ENCODE measurements at regions not wholly inside any gene's neighbourhood (a gene's known extent, or its start where the extent isn't known, plus 50 kb on each side); places are given as distances from the start of the nearest gene placed in this dataset.

DNA sequence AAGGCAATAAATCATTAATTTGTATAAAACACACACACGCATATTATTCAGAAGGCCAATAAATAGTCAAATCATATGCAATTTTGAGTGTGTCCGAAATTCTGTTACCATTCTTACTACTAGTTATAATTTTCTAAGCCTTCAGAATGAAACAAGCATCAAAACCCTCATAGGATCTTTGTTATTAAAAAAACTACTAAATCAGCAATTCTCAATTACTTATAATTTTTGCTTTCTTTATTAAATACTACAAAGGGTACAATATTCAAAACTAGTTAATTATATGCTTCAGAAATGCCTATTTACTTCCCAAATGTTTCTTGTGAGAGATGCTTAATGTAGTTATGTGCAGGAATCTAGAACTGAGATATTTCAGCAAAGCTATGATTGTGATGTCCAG lies 413.1 kb upstream of the KIF2B start (continued):
- TF ChIP-seq ZNF19 (tag by site-specific recombination; IDR thresholded peaks at IDR 0.05; ENCODE audit: low read depth), result no peak
- TF ChIP-seq ZNF654 (tag by site-specific recombination; IDR thresholded peaks at IDR 0.05; ENCODE audit: low read depth), result no peak

DNA sequence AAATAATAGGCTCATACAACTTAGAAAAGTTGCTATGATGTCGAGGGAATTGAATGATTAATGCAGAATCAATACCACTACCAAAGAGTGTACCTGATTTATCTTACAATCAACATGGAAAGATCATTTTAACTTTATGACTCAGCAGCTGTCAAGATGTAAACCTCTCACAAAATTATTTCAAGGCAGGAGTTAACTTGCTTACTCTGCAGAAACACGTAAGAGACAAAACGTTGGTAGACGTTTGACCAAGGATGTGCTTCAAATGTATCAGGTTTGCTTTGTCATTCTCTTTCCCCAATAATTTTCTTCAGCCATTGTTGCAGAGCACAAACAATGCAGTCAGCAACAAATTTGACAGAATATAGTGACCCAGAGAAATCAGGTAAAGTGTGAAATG lies 415.8 kb upstream of the KIF2B start:
- H3K4me3 ChIP-seq (ENCODE audit: low read depth, low read length), result no peak overlapping the region
- H3K4me1 ChIP-seq (ENCODE audit: control insufficient read depth, insufficient read depth, low read length), result no peaks in the 10 kb centered on the region
- H3K9me3 ChIP-seq (ENCODE audit: control insufficient read depth, insufficient read depth, low read depth, low read length), result no peaks in the 10 kb centered on the region; the same call in 1 of the 2 replicates
- TF ChIP-seq TRIM28 (IDR thresholded peaks at IDR 0.05; ENCODE audit: borderline replicate concordance, low read length) (no peak), ZIC2 (tag by site-specific recombination; IDR thresholded peaks at IDR 0.05) (no peak), OSR2 (tag by site-specific recombination; IDR thresholded peaks at IDR 0.05) (no peak), ZNF791 (tag by site-specific recombination; IDR thresholded peaks at IDR 0.05) (no peak), ZNF707 (tag by site-specific recombination; IDR thresholded peaks at IDR 0.05) (no peak), GLI4 (tag by site-specific recombination; IDR thresholded peaks at IDR 0.05) (no peak), ZNF48 (tag by site-specific recombination; IDR thresholded peaks at IDR 0.05) (no peak), ZNF544 (tag by site-specific recombination; IDR thresholded peaks at IDR 0.05) (no peak), ZNF670 (tag by site-specific recombination; IDR thresholded peaks at IDR 0.05; ENCODE audit: low read depth) (no peak), ZBTB1 (tag by site-specific recombination; IDR thresholded peaks at IDR 0.05) (no peak), ZFP3 (tag by site-specific recombination; IDR thresholded peaks at IDR 0.05; ENCODE audit: low read depth) (no peak), ZNF529 (tag by site-specific recombination; IDR thresholded peaks at IDR 0.05; ENCODE audit: insufficient replicate concordance) (no peak), ZEB2 (tag by site-specific recombination; IDR thresholded peaks at IDR 0.05) (no peak)
- TF ChIP-seq, protein P1, sequence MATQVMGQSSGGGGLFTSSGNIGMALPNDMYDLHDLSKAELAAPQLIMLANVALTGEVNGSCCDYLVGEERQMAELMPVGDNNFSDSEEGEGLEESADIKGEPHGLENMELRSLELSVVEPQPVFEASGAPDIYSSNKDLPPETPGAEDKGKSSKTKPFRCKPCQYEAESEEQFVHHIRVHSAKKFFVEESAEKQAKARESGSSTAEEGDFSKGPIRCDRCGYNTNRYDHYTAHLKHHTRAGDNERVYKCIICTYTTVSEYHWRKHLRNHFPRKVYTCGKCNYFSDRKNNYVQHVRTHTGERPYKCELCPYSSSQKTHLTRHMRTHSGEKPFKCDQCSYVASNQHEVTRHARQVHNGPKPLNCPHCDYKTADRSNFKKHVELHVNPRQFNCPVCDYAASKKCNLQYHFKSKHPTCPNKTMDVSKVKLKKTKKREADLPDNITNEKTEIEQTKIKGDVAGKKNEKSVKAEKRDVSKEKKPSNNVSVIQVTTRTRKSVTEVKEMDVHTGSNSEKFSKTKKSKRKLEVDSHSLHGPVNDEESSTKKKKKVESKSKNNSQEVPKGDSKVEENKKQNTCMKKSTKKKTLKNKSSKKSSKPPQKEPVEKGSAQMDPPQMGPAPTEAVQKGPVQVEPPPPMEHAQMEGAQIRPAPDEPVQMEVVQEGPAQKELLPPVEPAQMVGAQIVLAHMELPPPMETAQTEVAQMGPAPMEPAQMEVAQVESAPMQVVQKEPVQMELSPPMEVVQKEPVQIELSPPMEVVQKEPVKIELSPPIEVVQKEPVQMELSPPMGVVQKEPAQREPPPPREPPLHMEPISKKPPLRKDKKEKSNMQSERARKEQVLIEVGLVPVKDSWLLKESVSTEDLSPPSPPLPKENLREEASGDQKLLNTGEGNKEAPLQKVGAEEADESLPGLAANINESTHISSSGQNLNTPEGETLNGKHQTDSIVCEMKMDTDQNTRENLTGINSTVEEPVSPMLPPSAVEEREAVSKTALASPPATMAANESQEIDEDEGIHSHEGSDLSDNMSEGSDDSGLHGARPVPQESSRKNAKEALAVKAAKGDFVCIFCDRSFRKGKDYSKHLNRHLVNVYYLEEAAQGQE (tag by site-specific recombination; IDR thresholded peaks at IDR 0.05), result no peak
- TF ChIP-seq, protein P2, sequence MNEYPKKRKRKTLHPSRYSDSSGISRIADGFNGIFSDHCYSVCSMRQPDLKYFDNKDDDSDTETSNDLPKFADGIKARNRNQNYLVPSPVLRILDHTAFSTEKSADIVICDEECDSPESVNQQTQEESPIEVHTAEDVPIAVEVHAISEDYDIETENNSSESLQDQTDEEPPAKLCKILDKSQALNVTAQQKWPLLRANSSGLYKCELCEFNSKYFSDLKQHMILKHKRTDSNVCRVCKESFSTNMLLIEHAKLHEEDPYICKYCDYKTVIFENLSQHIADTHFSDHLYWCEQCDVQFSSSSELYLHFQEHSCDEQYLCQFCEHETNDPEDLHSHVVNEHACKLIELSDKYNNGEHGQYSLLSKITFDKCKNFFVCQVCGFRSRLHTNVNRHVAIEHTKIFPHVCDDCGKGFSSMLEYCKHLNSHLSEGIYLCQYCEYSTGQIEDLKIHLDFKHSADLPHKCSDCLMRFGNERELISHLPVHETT (tag by site-specific recombination; IDR thresholded peaks at IDR 0.05), result no peak
- TF ChIP-seq, protein P3, sequence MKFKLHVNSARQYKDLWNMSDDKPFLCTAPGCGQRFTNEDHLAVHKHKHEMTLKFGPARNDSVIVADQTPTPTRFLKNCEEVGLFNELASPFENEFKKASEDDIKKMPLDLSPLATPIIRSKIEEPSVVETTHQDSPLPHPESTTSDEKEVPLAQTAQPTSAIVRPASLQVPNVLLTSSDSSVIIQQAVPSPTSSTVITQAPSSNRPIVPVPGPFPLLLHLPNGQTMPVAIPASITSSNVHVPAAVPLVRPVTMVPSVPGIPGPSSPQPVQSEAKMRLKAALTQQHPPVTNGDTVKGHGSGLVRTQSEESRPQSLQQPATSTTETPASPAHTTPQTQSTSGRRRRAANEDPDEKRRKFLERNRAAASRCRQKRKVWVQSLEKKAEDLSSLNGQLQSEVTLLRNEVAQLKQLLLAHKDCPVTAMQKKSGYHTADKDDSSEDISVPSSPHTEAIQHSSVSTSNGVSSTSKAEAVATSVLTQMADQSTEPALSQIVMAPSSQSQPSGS (tag by site-specific recombination; IDR thresholded peaks at IDR 0.05; ENCODE audit: low read depth), result no peak
- no peak overlapping the region for H3K27ac ChIP-seq (ENCODE audit: extremely low read depth, low read depth, low read length)
- ChIA-PET POLR2A (no interaction called here), CTCF (interaction anchor here (0.5 kb wide), 1 partner anchor 434 kb away, joined by 3 read pairs; no protein-coding TSS in a partner anchor)
- H3K36me3 ChIP-seq (ENCODE audit: control insufficient read depth in 2 of 2, insufficient read depth in 1 of 2, low read length in 2 of 2), result no peaks in the 10 kb centered on the region

DNA sequence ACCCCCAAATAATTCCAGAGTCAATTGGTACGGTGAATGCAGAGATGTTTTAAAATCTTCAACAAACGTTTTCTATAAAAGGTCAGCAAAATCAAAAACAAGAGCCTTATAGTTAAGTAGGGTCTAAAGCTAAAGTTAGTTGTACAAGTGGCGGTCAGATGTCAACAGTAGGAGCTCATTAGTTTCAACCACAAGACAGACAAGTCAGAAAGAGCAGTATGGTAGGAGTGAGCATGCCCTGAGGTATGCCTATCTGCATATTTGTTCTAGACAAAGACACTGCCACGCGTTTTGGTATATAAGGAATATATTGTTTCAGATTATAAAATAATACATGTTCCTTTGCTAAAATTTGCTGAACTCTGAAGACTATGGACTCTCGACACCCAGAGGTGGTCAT lies 431.5 kb upstream of the KIF2B start:
- ChIA-PET CTCF (no interaction called here), POLR2A (no interaction called here)

More for the DNA sequence above, 431.5 kb upstream of the KIF2B start:
- no peaks in the 10 kb centered on the region for H3K4me1 ChIP-seq (ENCODE audit: control insufficient read depth, insufficient read depth, low read length)
- no peak overlapping the region for H3K4me3 ChIP-seq (ENCODE audit: low read depth, low read length)
- TF ChIP-seq ZNF777 (tag by site-specific recombination; IDR thresholded peaks at IDR 0.05; ENCODE audit: borderline replicate concordance) (no peak), ZNF433 (tag by site-specific recombination; IDR thresholded peaks at IDR 0.05; ENCODE audit: low read depth) (no peak), ZNF311 (tag by site-specific recombination; IDR thresholded peaks at IDR 0.05; ENCODE audit: borderline replicate concordance) (no peak), ZBTB7A (tag by site-specific recombination; IDR thresholded peaks at IDR 0.05; ENCODE audit: low read depth) (no peak)
- TF ChIP-seq, protein P3 (tag by site-specific recombination; IDR thresholded peaks at IDR 0.05; ENCODE audit: low read depth), result no peak
- TF ChIP-seq, protein P4, sequence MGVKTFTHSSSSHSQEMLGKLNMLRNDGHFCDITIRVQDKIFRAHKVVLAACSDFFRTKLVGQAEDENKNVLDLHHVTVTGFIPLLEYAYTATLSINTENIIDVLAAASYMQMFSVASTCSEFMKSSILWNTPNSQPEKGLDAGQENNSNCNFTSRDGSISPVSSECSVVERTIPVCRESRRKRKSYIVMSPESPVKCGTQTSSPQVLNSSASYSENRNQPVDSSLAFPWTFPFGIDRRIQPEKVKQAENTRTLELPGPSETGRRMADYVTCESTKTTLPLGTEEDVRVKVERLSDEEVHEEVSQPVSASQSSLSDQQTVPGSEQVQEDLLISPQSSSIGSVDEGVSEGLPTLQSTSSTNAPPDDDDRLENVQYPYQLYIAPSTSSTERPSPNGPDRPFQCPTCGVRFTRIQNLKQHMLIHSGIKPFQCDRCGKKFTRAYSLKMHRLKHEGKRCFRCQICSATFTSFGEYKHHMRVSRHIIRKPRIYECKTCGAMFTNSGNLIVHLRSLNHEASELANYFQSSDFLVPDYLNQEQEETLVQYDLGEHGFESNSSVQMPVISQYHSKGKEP (tag by site-specific recombination; IDR thresholded peaks at IDR 0.05), result no peak
- H3K9me3 ChIP-seq (ENCODE audit: control insufficient read depth, insufficient read depth, low read depth, low read length), result no peaks in the 10 kb centered on the region
- no peak overlapping the region for H3K27ac ChIP-seq (ENCODE audit: extremely low read depth, low read depth, low read length)
- no peaks in the 10 kb centered on the region for H3K36me3 ChIP-seq (ENCODE audit: control insufficient read depth in 2 of 2, insufficient read depth in 1 of 2, low read length in 2 of 2)
